Sigmoid colon (tissue), 3 donors: ENCODE measurements at regions not wholly inside any gene's neighbourhood (a gene's known extent, or its start where the extent isn't known, plus 50 kb on each side); places are given as distances from the start of the nearest gene placed in this dataset.

ENCODE experiments used
- POLR2A ChIP-seq, 2 donors: fragments of 450-650 bp; IDR thresholded peaks; one replicate each; pipeline ENCODE4 v1.6.1; 2016; ENCODE audit warnings: antibody characterized with exemption in 2 of 2, mild to moderate bottlenecking in 2 of 2, moderate library complexity in 2 of 2
- TF ChIP-seq, protein P1 (sequence below), 4 experiments: fragments of 450-650 bp in 3 of 4; fragments of 200-600 bp in 1 of 4; IDR thresholded peaks; one replicate each; pipeline ENCODE4 v1.5.1; 2016 to 2019; ENCODE audit warnings: antibody characterized with exemption in 4 of 4, mild to moderate bottlenecking in 3 of 4, moderate library complexity in 2 of 4

DNA sequence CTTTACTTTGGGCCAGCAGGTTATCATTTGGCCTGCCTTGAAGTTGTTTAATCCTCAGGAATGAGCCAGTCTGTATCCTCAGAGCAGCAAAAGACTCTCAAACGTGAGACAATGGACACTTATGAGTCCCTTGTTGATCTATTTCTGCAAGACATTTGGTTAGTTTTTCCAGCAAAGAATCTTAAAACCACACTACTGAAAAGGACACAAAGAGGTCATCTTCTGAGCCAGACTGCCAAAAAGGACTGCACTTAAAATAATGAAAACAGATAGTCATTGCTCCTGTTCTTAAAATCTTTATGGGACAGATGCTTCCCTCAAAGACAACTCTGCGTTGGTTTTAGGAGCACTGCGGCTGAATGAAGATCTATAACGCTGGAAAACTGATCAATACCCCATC, 205.7 kb upstream of the PSMD7 start:
- no peak for TF ChIP-seq POLR2A (IDR thresholded peaks at IDR 0.05)
- TF ChIP-seq, protein P1, sequence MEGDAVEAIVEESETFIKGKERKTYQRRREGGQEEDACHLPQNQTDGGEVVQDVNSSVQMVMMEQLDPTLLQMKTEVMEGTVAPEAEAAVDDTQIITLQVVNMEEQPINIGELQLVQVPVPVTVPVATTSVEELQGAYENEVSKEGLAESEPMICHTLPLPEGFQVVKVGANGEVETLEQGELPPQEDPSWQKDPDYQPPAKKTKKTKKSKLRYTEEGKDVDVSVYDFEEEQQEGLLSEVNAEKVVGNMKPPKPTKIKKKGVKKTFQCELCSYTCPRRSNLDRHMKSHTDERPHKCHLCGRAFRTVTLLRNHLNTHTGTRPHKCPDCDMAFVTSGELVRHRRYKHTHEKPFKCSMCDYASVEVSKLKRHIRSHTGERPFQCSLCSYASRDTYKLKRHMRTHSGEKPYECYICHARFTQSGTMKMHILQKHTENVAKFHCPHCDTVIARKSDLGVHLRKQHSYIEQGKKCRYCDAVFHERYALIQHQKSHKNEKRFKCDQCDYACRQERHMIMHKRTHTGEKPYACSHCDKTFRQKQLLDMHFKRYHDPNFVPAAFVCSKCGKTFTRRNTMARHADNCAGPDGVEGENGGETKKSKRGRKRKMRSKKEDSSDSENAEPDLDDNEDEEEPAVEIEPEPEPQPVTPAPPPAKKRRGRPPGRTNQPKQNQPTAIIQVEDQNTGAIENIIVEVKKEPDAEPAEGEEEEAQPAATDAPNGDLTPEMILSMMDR (IDR thresholded peaks at IDR 0.05) = no peak
